ENCODE measurements at regions not wholly inside any gene's neighbourhood (a gene's known extent, or its start where the extent isn't known, plus 50 kb on each side); places are given as distances from the start of the nearest gene placed in this dataset.

- no peak for DNase-seq (ENCODE audit: low read depth, low spot score)
- in situ Hi-C loops (cut with HindIII; ENCODE audit: low pct_unique_long_range_greater_than_20kb, low sequenced_read_pairs) = no loop called here
These were observed 106.5 kb downstream of the HFE start for GRCh38 chr6:26193467-26194328.

- DNase-seq (ENCODE audit: low read depth, low spot score) = no peak
- in situ Hi-C loops (cut with HindIII; ENCODE audit: low pct_unique_long_range_greater_than_20kb, low sequenced_read_pairs) = no loop called here
These were observed 107.1 kb downstream of the HFE start for GRCh38 chr6:26194329-26194701.

- no peak for DNase-seq (ENCODE audit: low read depth, low spot score)
- in situ Hi-C loops (cut with HindIII; ENCODE audit: low pct_unique_long_range_greater_than_20kb, low sequenced_read_pairs) = no loop called here
These were observed 107.7 kb downstream of the HFE start for GRCh38 chr6:26194816-26195375.

GRCh38 chr6:26195376-26195923 lies 108.2 kb downstream of the HFE start:
- DNase-seq (ENCODE audit: low read depth, low spot score) = peak; percentile 97
- in situ Hi-C loops (cut with HindIII; ENCODE audit: low pct_unique_long_range_greater_than_20kb, low sequenced_read_pairs) = no loop called here

- peak; percentile 51 for DNase-seq (ENCODE audit: low read depth, low spot score)
- in situ Hi-C loops (cut with HindIII; ENCODE audit: low pct_unique_long_range_greater_than_20kb, low sequenced_read_pairs) = no loop called here
These were observed 109.0 kb downstream of the HFE start for GRCh38 chr6:26195924-26196845.

GRCh38 chr6:26196846-26197635 lies 109.8 kb downstream of the HFE start:
- in situ Hi-C loops (cut with HindIII; ENCODE audit: low pct_unique_long_range_greater_than_20kb, low sequenced_read_pairs) = no loop called here

GRCh38 chr6:26197636-26197932 lies 110.4 kb downstream of the HFE start:
- no peak for DNase-seq (ENCODE audit: low read depth, low spot score)
- in situ Hi-C loops (cut with HindIII; ENCODE audit: low pct_unique_long_range_greater_than_20kb, low sequenced_read_pairs) = no loop called here

More at GRCh38 chr6:26196846-26197635, 109.8 kb downstream of the HFE start:
- DNase-seq (ENCODE audit: low read depth, low spot score) = peak; percentile 96

GRCh38 chr6:26197933-26198721 lies 110.9 kb downstream of the HFE start:
- in situ Hi-C loops (cut with HindIII; ENCODE audit: low pct_unique_long_range_greater_than_20kb, low sequenced_read_pairs) = no loop called here
- DNase-seq (ENCODE audit: low read depth, low spot score) = peak; percentile 76

- in situ Hi-C loops (cut with HindIII; ENCODE audit: low pct_unique_long_range_greater_than_20kb, low sequenced_read_pairs) = no loop called here
These were observed 111.5 kb downstream of the HFE start for GRCh38 chr6:26198722-26199056.

GRCh38 chr6:26199057-26199772 lies 112.0 kb downstream of the HFE start:
- peak; percentile 99 for DNase-seq (ENCODE audit: low read depth, low spot score)
- in situ Hi-C loops (cut with HindIII; ENCODE audit: low pct_unique_long_range_greater_than_20kb, low sequenced_read_pairs) = no loop called here

More at GRCh38 chr6:26198722-26199056, 111.5 kb downstream of the HFE start:
- DNase-seq (ENCODE audit: low read depth, low spot score) = no peak

- in situ Hi-C loops (cut with HindIII; ENCODE audit: low pct_unique_long_range_greater_than_20kb, low sequenced_read_pairs) = no loop called here
- no peak for DNase-seq (ENCODE audit: low read depth, low spot score)
These were observed 112.8 kb downstream of the HFE start for GRCh38 chr6:26199773-26200764.

GRCh38 chr6:26200918-26201721 lies 113.9 kb downstream of the HFE start:
- in situ Hi-C loops (cut with HindIII; ENCODE audit: low pct_unique_long_range_greater_than_20kb, low sequenced_read_pairs) = no loop called here

GRCh38 chr6:26202201-26202611 lies 115.0 kb downstream of the HFE start:
- in situ Hi-C loops (cut with HindIII; ENCODE audit: low pct_unique_long_range_greater_than_20kb, low sequenced_read_pairs) = no loop called here
- no peak for DNase-seq (ENCODE audit: low read depth, low spot score)

More at GRCh38 chr6:26200918-26201721, 113.9 kb downstream of the HFE start:
- DNase-seq (ENCODE audit: low read depth, low spot score) = no peak

GRCh38 chr6:26202811-26203583 lies 115.8 kb downstream of the HFE start:
- in situ Hi-C loops (cut with HindIII; ENCODE audit: low pct_unique_long_range_greater_than_20kb, low sequenced_read_pairs) = no loop called here
- no peak for DNase-seq (ENCODE audit: low read depth, low spot score)

All from SK-MEL-5 (cell line).